GM23248 (cell line): ENCODE measurements at regions not wholly inside any gene's neighbourhood (a gene's known extent, or its start where the extent isn't known, plus 50 kb on each side); places are given as distances from the start of the nearest gene placed in this dataset.

Experiments
- DNase-seq: peaks from one replicate; pipeline ENCODE4 v3.0.0-alpha.2; 2015
- H2AFZ ChIP-seq: fragments of 200-600 bp; sonication (generic); 2 replicates; pipeline ENCODE4 v1.6.1; 2016; ENCODE audit warnings: antibody characterized with exemption
- H3F3A ChIP-seq: fragments of 200-600 bp; sonication (generic); 2 replicates; pipeline ENCODE4 v1.6.1; 2016; ENCODE audit warnings: mild to moderate bottlenecking, antibody characterized with exemption, mixed run types; ENCODE audit not compliant: insufficient read depth
- H3K27ac ChIP-seq: fragments of 200-600 bp; sonication (generic); 2 replicates; pipeline ENCODE4 v1.5.1; 2016; ENCODE audit warnings: mild to moderate bottlenecking
- H3K27me3 ChIP-seq: fragments of 200-600 bp; sonication (generic); replicated peaks from 2 replicates; pipeline ENCODE4 v1.6.1; 2016; ENCODE audit warnings: mild to moderate bottlenecking; ENCODE audit not compliant: insufficient read depth
- H3K36me3 ChIP-seq: fragments of 200-600 bp; sonication (generic); 2 replicates; pipeline ENCODE4 v1.6.1; 2016; ENCODE audit warnings: low read depth, mild to moderate bottlenecking
- H3K4me1 ChIP-seq: fragments of 200-600 bp; sonication (generic); 2 replicates; pipeline ENCODE4 v1.6.1; 2016; ENCODE audit warnings: mild to moderate bottlenecking; ENCODE audit not compliant: insufficient read depth
- H3K4me2 ChIP-seq: fragments of 200-600 bp; sonication (generic); one replicate; pipeline ENCODE4 v1.6.1; 2016; ENCODE audit warnings: mild to moderate bottlenecking; ENCODE audit not compliant: unreplicated experiment
- H3K4me3 ChIP-seq: fragments of 200-600 bp; sonication (generic); 2 replicates; pipeline ENCODE4 v1.5.1; 2016; ENCODE audit warnings: mild to moderate bottlenecking
- H3K79me2 ChIP-seq: fragments of 200-600 bp; sonication (generic); 2 replicates; pipeline ENCODE4 v1.6.1; 2016; ENCODE audit warnings: mild to moderate bottlenecking; ENCODE audit not compliant: insufficient read depth
- H3K9ac ChIP-seq: fragments of 200-600 bp; sonication (generic); 2 replicates; pipeline ENCODE4 v1.6.1; 2016; ENCODE audit warnings: mild to moderate bottlenecking
- H3K9me2 ChIP-seq: fragments of 200-600 bp; sonication (generic); 2 replicates; pipeline ENCODE4 v1.6.1; 2016; ENCODE audit warnings: mixed run types, mild to moderate bottlenecking, moderate library complexity; ENCODE audit not compliant: insufficient read depth
- H3K9me3 ChIP-seq: fragments of 200-600 bp; sonication (generic); one replicate; pipeline ENCODE4 v1.6.1; 2017; ENCODE audit warnings: low read depth
- H4K20me1 ChIP-seq: fragments of 200-600 bp; sonication (generic); 2 replicates; pipeline ENCODE4 v1.6.0; 2016; ENCODE audit not compliant: insufficient read depth
- EZH2 ChIP-seq: fragments of 200-600 bp; sonication (generic); IDR thresholded peaks from 2 replicates; pipeline ENCODE4 v1.6.1; 2018; ENCODE audit warnings: antibody characterized with exemption, mild to moderate bottlenecking; ENCODE audit not compliant: insufficient read depth, poor library complexity, severe bottlenecking
- EZH2phosphoT487 ChIP-seq: fragments of 200-600 bp; sonication (generic); IDR thresholded peaks from 2 replicates; pipeline ENCODE4 v1.6.1; 2018; ENCODE audit warnings: antibody characterized with exemption, moderate library complexity, mild to moderate bottlenecking, low read depth; ENCODE audit not compliant: insufficient read depth
- WGBS, 2 experiments: methylation state at CpG; one replicate each; pipeline ENCODE4 v1.1.6; 2015 to 2017; ENCODE audit warnings: low lambda C conversion rate in 2 of 2, low coverage in 1 of 2; ENCODE audit errors: missing lambda C conversion rate in 2 of 2; 5-methylcytosine and 5-hydroxymethylcytosine counted together
- in situ Hi-C: fragments of 300-500 bp; cut with MboI; formaldehyde crosslinking; loops from 2 replicates; pipeline ENCODE4 v1.15.0; 2020

GRCh38 chr3:89699771-89700170, 592.4 kb downstream of the EPHA3 start:
- Histone ChIP-seq H2AFZ (no peak overlapping the region), H3K4me2 (no peak overlapping the region), H3K9me2 (no peaks in the 10 kb centered on the region), H3K27me3 (no peaks in the 10 kb centered on the region), H3K9me3 (no peaks in the 10 kb centered on the region), H3K9ac (no peak overlapping the region), H3K79me2 (no peaks in the 10 kb centered on the region), H3F3A (no peaks in the 10 kb centered on the region), H3K27ac (no peak overlapping the region), H3K4me1 (no peaks in the 10 kb centered on the region), H3K36me3 (no peaks in the 10 kb centered on the region), H3K4me3 (no peak overlapping the region), H4K20me1 (no peaks in the 10 kb centered on the region)
- DNase-seq = no peak
- in situ Hi-C loops = no loop called here
- whole genome bisulfite sequencing, 2 experiments = 64 to 71% methylated on average over 1 of the region's 1 CpG
- TF ChIP-seq EZH2 (no peak), EZH2phosphoT487 (no peak)

- H3K4me2 ChIP-seq = no peak overlapping the region
- no peak overlapping the region for H3K4me3 ChIP-seq
- H3K9me3 ChIP-seq = no peaks in the 10 kb centered on the region
- H3K79me2 ChIP-seq = no peaks in the 10 kb centered on the region
- H3K36me3 ChIP-seq = no peaks in the 10 kb centered on the region
- H3K9ac ChIP-seq = no peak overlapping the region
- H2AFZ ChIP-seq = no peak overlapping the region
- no peaks in the 10 kb centered on the region for H4K20me1 ChIP-seq
- WGBS, 2 experiments = 34 to 39% methylated on average over 5 of the region's 5 CpGs
- DNase-seq = no peak
- H3K27me3 ChIP-seq = no peaks in the 10 kb centered on the region
- in situ Hi-C loops = no loop called here
- no peaks in the 10 kb centered on the region for H3F3A ChIP-seq
- H3K4me1 ChIP-seq = no peaks in the 10 kb centered on the region
- H3K9me2 ChIP-seq = no peaks in the 10 kb centered on the region
- H3K27ac ChIP-seq = no peak overlapping the region
- TF ChIP-seq EZH2phosphoT487 (no peak), EZH2 (no peak)
Observed at GRCh38 chr3:89702404-89702803, 595.0 kb downstream of the EPHA3 start.

- DNase-seq = no peak
- Histone ChIP-seq H3K27ac (no peak overlapping the region), H3K4me1 (no peaks in the 10 kb centered on the region), H2AFZ (no peak overlapping the region), H3K36me3 (no peaks in the 10 kb centered on the region), H3F3A (no peaks in the 10 kb centered on the region), H3K79me2 (no peaks in the 10 kb centered on the region), H3K27me3 (no peaks in the 10 kb centered on the region), H3K4me2 (no peak overlapping the region), H3K9me3 (no peaks in the 10 kb centered on the region), H3K4me3 (no peak overlapping the region), H4K20me1 (no peaks in the 10 kb centered on the region), H3K9ac (no peak overlapping the region), H3K9me2 (no peaks in the 10 kb centered on the region)
- TF ChIP-seq EZH2 = no peak
- TF ChIP-seq EZH2phosphoT487 = no peak
- WGBS, 2 experiments = 27 to 34% methylated on average over 3 of the region's 3 CpGs
- in situ Hi-C loops = no loop called here
Observed at GRCh38 chr3:89713196-89713595, 605.8 kb downstream of the EPHA3 start.

GRCh38 chr3:89714237-89714636, 606.8 kb downstream of the EPHA3 start:
- H3F3A ChIP-seq = no peaks in the 10 kb centered on the region
- no peaks in the 10 kb centered on the region for H3K9me3 ChIP-seq
- no peaks in the 10 kb centered on the region for H3K9me2 ChIP-seq
- DNase-seq = no peak
- no peak overlapping the region for H3K4me2 ChIP-seq
- no peak overlapping the region for H2AFZ ChIP-seq
- H3K4me3 ChIP-seq = no peak overlapping the region
- TF ChIP-seq EZH2 = no peak
- no peak for TF ChIP-seq EZH2phosphoT487
- H3K4me1 ChIP-seq = no peaks in the 10 kb centered on the region
- no peaks in the 10 kb centered on the region for H3K79me2 ChIP-seq
- H3K9ac ChIP-seq = no peak overlapping the region
- no peaks in the 10 kb centered on the region for H3K36me3 ChIP-seq
- H4K20me1 ChIP-seq = no peaks in the 10 kb centered on the region
- no peaks in the 10 kb centered on the region for H3K27me3 ChIP-seq
- 2 to 5% methylated on average over 1 of the region's 1 CpG for WGBS, 2 experiments
- H3K27ac ChIP-seq = no peak overlapping the region
- in situ Hi-C loops = no loop called here
